ENCODE measurements at regions not wholly inside any gene's neighbourhood (a gene's known extent, or its start where the extent isn't known, plus 50 kb on each side); places are given as distances from the start of the nearest gene placed in this dataset.

DNA sequence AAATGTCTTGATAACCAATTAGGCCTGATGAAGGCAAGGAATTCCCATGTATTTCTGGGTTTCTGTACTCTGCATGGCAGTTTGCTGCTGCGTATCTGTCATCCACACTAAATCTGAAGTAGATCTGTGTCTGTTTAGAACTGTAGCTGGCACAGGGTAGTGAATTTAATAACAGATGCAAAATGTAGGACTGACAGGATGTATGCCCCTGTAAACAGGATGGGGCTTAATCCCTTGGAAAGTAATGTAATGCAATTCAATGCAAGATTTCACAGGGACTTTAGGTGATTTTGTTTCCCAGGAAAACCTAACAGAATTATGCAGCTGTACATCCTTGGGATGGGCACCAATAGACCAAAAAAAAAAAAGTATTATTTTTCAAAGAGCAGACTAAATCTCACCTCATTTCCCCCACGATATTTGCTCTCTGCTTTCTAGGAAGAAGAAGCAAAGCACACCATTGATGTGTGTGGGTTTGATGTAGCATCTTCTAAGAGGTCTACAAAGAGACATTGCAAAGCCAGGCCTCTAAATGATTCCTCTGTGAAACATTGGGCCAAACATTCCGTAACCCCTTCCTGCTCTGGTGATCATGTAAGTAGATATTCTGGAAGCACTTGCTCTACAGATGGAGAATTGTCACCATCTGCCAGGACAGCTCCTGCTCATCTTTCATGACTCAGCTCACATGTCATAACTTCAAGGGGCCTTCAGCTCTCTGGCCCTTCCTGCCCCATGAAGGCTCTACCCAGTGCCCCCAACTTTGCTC lies 464.3 kb upstream of the RGMA start:
- ChIA-PET SMC1A (ENCODE audit: uncharacterized antibody, unreplicated experiment) (no interaction called here), POLR2A (no interaction called here), CTCF (interaction anchor here (0.7 kb wide), 1 partner anchor 580 kb away, joined by 6 read pairs; no protein-coding TSS in a partner anchor), RAD21 (ENCODE audit: unreplicated experiment) (interaction anchor here (0.7 kb wide), 1 partner anchor 15 kb away, joined by 3 read pairs; no protein-coding TSS in a partner anchor)
- H3K9ac ChIP-seq (ENCODE audit: control insufficient read depth, insufficient read depth, low read length), result no peak overlapping the region
- no peaks in the 10 kb centered on the region for H3K9me3 ChIP-seq (replicated peaks; ENCODE audit: control insufficient read depth, insufficient read depth, low read length)
- no peak for ATAC-seq
- no TSS peak for BruUV-seq (replicated peaks)
- WGBS (ENCODE audit: insufficient coverage, insufficient replicate concordance, low lambda C conversion rate, missing lambda C conversion rate), result 1% methylated on average over 3 of the region's 3 CpGs
- DNase-seq (ENCODE audit: low read depth, low spot score), result no peak
- H4K20me1 ChIP-seq (ENCODE audit: control insufficient read depth, insufficient read depth), result no peaks in the 10 kb centered on the region
- no peak for FAIRE-seq
- H3K4me3 ChIP-seq, result no peak overlapping the region
- no peak overlapping the region for H2AFZ ChIP-seq (ENCODE audit: control insufficient read depth, low read depth, low read length)
- H3K36me3 ChIP-seq (ENCODE audit: control insufficient read depth in 2 of 2, insufficient read depth in 2 of 2, low read length in 1 of 2), result no peaks in the 10 kb centered on the region
- H3K4me1 ChIP-seq (ENCODE audit: control insufficient read depth, insufficient read depth, low read length), result no peaks in the 10 kb centered on the region
- H3K4me2 ChIP-seq (ENCODE audit: control insufficient read depth, insufficient read depth), result no peak overlapping the region
- in situ Hi-C loops (cut with MboI) (no loop called here), intact Hi-C loops (cut with micrococcal nuclease; ENCODE audit: unreplicated experiment) (no loop called here)
- H3K79me2 ChIP-seq (ENCODE audit: control insufficient read depth, insufficient read depth, low read length), result no peaks in the 10 kb centered on the region
- no peak overlapping the region for H3K27ac ChIP-seq (ENCODE audit: control insufficient read depth, insufficient read depth)
- H3K27me3 ChIP-seq (replicated peaks in 1 of 2; ENCODE audit: control insufficient read depth in 2 of 2, insufficient read depth in 2 of 2, low read length in 1 of 2), result no peaks in the 10 kb centered on the region
- TF ChIP-seq, protein P1, sequence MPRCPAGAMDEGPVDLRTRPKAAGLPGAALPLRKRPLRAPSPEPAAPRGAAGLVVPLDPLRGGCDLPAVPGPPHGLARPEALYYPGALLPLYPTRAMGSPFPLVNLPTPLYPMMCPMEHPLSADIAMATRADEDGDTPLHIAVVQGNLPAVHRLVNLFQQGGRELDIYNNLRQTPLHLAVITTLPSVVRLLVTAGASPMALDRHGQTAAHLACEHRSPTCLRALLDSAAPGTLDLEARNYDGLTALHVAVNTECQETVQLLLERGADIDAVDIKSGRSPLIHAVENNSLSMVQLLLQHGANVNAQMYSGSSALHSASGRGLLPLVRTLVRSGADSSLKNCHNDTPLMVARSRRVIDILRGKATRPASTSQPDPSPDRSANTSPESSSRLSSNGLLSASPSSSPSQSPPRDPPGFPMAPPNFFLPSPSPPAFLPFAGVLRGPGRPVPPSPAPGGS (IDR thresholded peaks at IDR 0.05; ENCODE audit: borderline replicate concordance, insufficient read depth, low read depth, low read length, poor library complexity, severe bottlenecking), result no peak
- TF ChIP-seq CHD2 (IDR thresholded peaks at IDR 0.05; ENCODE audit: borderline replicate concordance, low read depth, low read length) (no peak), PBX3 (IDR thresholded peaks at IDR 0.05; ENCODE audit: insufficient replicate concordance, low read depth, low read length) (no peak), ZSCAN29 (IDR thresholded peaks at IDR 0.05) (no peak), BHLHE40 (IDR thresholded peaks at IDR 0.05; ENCODE audit: borderline replicate concordance in 1 of 2, low read depth in 2 of 2, low read length in 1 of 2) (no peak), ZNF592 (IDR thresholded peaks at IDR 0.05) (no peak), IKZF1 (conservative IDR thresholded peaks at IDR 0.05) (no peak), SUZ12 (IDR thresholded peaks at IDR 0.05; ENCODE audit: unreplicated experiment) (no peak), MEF2B (IDR thresholded peaks at IDR 0.05; ENCODE audit: partially characterized antibody, poor library complexity, severe bottlenecking) (no peak)
- TF ChIP-seq, protein P2, sequence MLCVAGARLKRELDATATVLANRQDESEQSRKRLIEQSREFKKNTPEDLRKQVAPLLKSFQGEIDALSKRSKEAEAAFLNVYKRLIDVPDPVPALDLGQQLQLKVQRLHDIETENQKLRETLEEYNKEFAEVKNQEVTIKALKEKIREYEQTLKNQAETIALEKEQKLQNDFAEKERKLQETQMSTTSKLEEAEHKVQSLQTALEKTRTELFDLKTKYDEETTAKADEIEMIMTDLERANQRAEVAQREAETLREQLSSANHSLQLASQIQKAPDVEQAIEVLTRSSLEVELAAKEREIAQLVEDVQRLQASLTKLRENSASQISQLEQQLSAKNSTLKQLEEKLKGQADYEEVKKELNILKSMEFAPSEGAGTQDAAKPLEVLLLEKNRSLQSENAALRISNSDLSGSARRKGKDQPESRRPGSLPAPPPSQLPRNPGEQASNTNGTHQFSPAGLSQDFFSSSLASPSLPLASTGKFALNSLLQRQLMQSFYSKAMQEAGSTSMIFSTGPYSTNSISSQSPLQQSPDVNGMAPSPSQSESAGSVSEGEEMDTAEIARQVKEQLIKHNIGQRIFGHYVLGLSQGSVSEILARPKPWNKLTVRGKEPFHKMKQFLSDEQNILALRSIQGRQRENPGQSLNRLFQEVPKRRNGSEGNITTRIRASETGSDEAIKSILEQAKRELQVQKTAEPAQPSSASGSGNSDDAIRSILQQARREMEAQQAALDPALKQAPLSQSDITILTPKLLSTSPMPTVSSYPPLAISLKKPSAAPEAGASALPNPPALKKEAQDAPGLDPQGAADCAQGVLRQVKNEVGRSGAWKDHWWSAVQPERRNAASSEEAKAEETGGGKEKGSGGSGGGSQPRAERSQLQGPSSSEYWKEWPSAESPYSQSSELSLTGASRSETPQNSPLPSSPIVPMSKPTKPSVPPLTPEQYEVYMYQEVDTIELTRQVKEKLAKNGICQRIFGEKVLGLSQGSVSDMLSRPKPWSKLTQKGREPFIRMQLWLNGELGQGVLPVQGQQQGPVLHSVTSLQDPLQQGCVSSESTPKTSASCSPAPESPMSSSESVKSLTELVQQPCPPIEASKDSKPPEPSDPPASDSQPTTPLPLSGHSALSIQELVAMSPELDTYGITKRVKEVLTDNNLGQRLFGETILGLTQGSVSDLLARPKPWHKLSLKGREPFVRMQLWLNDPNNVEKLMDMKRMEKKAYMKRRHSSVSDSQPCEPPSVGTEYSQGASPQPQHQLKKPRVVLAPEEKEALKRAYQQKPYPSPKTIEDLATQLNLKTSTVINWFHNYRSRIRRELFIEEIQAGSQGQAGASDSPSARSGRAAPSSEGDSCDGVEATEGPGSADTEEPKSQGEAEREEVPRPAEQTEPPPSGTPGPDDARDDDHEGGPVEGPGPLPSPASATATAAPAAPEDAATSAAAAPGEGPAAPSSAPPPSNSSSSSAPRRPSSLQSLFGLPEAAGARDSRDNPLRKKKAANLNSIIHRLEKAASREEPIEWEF (IDR thresholded peaks at IDR 0.05; ENCODE audit: insufficient replicate concordance, low read depth, low read length), result no peak

Measured in GM12878 (cell line).